HPDE6-E6E7 (cell line): ENCODE measurements at regions not wholly inside any gene's neighbourhood (a gene's known extent, or its start where the extent isn't known, plus 50 kb on each side); places are given as distances from the start of the nearest gene placed in this dataset.
A peak's percentile ranks its signal among the peaks of the same experiment; 100 is the strongest.

ENCODE experiments used
- DNase-seq: peaks from one replicate; pipeline ENCODE4 v3.0.0; 2011; ENCODE audit warnings: missing footprints; ENCODE audit errors: extremely low spot score

GRCh38 chr11:92702805-92703448 is 266.5 kb upstream of the MTNR1B start:
- no peak for DNase-seq

GRCh38 chr11:92703449-92703830 is 266.0 kb upstream of the MTNR1B start:
- DNase-seq, result no peak

- DNase-seq, result peak; percentile 45
These were observed 262.3 kb upstream of the MTNR1B start for GRCh38 chr11:92707173-92707619.

- no peak for DNase-seq
These were observed 261.8 kb upstream of the MTNR1B start for GRCh38 chr11:92707665-92708064.

- DNase-seq, result no peak
These were observed 260.1 kb upstream of the MTNR1B start for GRCh38 chr11:92709329-92709728.

- DNase-seq, result no peak
These were observed 257.5 kb upstream of the MTNR1B start for GRCh38 chr11:92711926-92712325.

GRCh38 chr11:92714111-92714510 is 255.3 kb upstream of the MTNR1B start:
- no peak for DNase-seq

- no peak for DNase-seq
These were observed 252.2 kb upstream of the MTNR1B start for GRCh38 chr11:92717240-92717639.

GRCh38 chr11:92720385-92720784 is 249.1 kb upstream of the MTNR1B start:
- DNase-seq, result no peak

- no peak for DNase-seq
These were observed 244.1 kb upstream of the MTNR1B start for GRCh38 chr11:92725352-92725751.

GRCh38 chr11:92727123-92727522 is 242.3 kb upstream of the MTNR1B start:
- no peak for DNase-seq

GRCh38 chr11:92727769-92728168 is 241.7 kb upstream of the MTNR1B start:
- no peak for DNase-seq

- no peak for DNase-seq
These were observed 240.8 kb upstream of the MTNR1B start for GRCh38 chr11:92728628-92729027.

GRCh38 chr11:92735039-92735438 is 234.4 kb upstream of the MTNR1B start:
- DNase-seq, result peak; percentile 3

GRCh38 chr11:92738276-92738675 is 231.2 kb upstream of the MTNR1B start:
- no peak for DNase-seq

- DNase-seq, result no peak
These were observed 230.4 kb upstream of the MTNR1B start for GRCh38 chr11:92739041-92739440.

GRCh38 chr11:92739491-92739890 is 230.0 kb upstream of the MTNR1B start:
- no peak for DNase-seq

- DNase-seq, result no peak
These were observed 229.2 kb upstream of the MTNR1B start for GRCh38 chr11:92740276-92740675.

- DNase-seq, result no peak
These were observed 224.4 kb upstream of the MTNR1B start for GRCh38 chr11:92744929-92745585.

- DNase-seq, result no peak
These were observed 218.7 kb upstream of the MTNR1B start for GRCh38 chr11:92750794-92751193.

- no peak for DNase-seq
These were observed 217.9 kb upstream of the MTNR1B start for GRCh38 chr11:92751594-92751993.

GRCh38 chr11:92752122-92752521 is 217.3 kb upstream of the MTNR1B start:
- DNase-seq, result no peak

- no peak for DNase-seq
These were observed 216.3 kb upstream of the MTNR1B start for GRCh38 chr11:92753161-92753560.
